Uterus (tissue), 2 donors: ENCODE measurements at regions not wholly inside any gene's neighbourhood (a gene's known extent, or its start where the extent isn't known, plus 50 kb on each side); places are given as distances from the start of the nearest gene placed in this dataset.

Source experiments
- POLR2A ChIP-seq, 2 donors: fragments of 450-650 bp; IDR thresholded peaks; one replicate each; pipeline ENCODE4 v1.6.1; 2016; ENCODE audit warnings: antibody characterized with exemption in 2 of 2, mild to moderate bottlenecking in 1 of 2, moderate library complexity in 1 of 2
- TF ChIP-seq, protein P1 (sequence below), 4 experiments: fragments of 200-600 bp in 2 of 4; fragments of 450-650 bp in 2 of 4; sonication (generic) in 2 of 4; IDR thresholded peaks; one replicate each; pipeline ENCODE4 v1.5.1; 2016 to 2019; ENCODE audit warnings: antibody characterized with exemption in 4 of 4, mild to moderate bottlenecking in 2 of 4, moderate library complexity in 1 of 4

DNA sequence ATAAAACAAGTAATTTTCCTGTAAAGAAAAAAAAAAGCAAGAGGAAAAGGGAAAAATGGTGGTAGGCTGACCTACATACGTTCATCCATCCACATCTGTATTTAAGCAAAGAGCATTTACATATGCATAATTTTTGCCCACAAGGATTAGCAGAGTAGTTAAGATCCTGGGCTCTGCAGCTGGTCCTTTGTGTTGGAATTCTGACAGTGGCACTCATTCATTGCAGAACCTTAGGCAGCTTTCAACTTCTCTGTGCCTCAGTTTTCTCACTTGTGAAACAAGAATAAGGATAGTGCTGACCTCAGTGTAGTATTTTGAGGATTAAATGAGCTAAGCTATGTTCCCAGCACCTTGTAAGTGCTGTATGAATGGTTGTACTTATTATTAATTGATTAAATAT lies 211.3 kb downstream of the ARL4C start:
- TF ChIP-seq POLR2A (IDR thresholded peaks at IDR 0.05), result no peak
- TF ChIP-seq, protein P1, sequence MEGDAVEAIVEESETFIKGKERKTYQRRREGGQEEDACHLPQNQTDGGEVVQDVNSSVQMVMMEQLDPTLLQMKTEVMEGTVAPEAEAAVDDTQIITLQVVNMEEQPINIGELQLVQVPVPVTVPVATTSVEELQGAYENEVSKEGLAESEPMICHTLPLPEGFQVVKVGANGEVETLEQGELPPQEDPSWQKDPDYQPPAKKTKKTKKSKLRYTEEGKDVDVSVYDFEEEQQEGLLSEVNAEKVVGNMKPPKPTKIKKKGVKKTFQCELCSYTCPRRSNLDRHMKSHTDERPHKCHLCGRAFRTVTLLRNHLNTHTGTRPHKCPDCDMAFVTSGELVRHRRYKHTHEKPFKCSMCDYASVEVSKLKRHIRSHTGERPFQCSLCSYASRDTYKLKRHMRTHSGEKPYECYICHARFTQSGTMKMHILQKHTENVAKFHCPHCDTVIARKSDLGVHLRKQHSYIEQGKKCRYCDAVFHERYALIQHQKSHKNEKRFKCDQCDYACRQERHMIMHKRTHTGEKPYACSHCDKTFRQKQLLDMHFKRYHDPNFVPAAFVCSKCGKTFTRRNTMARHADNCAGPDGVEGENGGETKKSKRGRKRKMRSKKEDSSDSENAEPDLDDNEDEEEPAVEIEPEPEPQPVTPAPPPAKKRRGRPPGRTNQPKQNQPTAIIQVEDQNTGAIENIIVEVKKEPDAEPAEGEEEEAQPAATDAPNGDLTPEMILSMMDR (IDR thresholded peaks at IDR 0.05), result no peak
